A549 (cell line): ENCODE measurements at regions not wholly inside any gene's neighbourhood (a gene's known extent, or its start where the extent isn't known, plus 50 kb on each side); places are given as distances from the start of the nearest gene placed in this dataset.

Source experiments
- ATAC-seq, 2 experiments: fragments of 200-7000 bp in 1 of 2; fragments of >200 bp in 1 of 2; cut with Nextera tagmentation in 1 of 2; cut with Tn5 transposase in 1 of 2; 3 replicates each; pipeline versions ENCODE4 v1.8.0 to v1.9.1; 2018 to 2020; ENCODE audit warnings: mild to moderate bottlenecking in 1 of 2, moderate library complexity in 1 of 2
- CTCF ChIA-PET: fragments of 300-600 bp; sonication (Branson Sonifier 250); formaldehyde crosslinking; extraction: SDS; loops from one replicate; lab custom pipeline; 2021; ENCODE audit warnings: antibody characterized with exemption, inconsistent platforms; lab: Yijun Ruan, JAX
- POLR2A ChIA-PET: fragments of 350-600 bp; formaldehyde crosslinking; extraction: SDS; loops from one replicate; lab custom pipeline; 2021; ENCODE audit warnings: antibody characterized with exemption, inconsistent platforms; lab: Yijun Ruan, JAX
- DNase-seq, 2 experiments: peaks; one replicate each; pipeline versions ENCODE4 v3.0.0 to v3.0.0-alpha.2; 2011 to 2016; ENCODE audit warnings: low read depth in 1 of 2, low spot score in 1 of 2
- FAIRE-seq: peaks from 2 replicates; lab custom pipeline; 2011; peaks lifted over from hg19 to GRCh38; lab: Jason Lieb, UNC
- H3K27ac ChIP-seq, 2 experiments: fragments of >200 bp; sonication (Bioruptor Twin); formaldehyde crosslinking; 3 replicates each; pipeline ENCODE4 v1.5.1; 2016 to 2017
- H3K4me1 ChIP-seq: fragments of >200 bp; sonication (Bioruptor Twin); formaldehyde crosslinking; 3 replicates; pipeline ENCODE4 v1.6.1; 2016
- H3K4me2 ChIP-seq: fragments of >200 bp; sonication (Bioruptor Twin); formaldehyde crosslinking; 3 replicates; pipeline ENCODE4 v1.6.1; 2016
- H3K4me3 ChIP-seq: fragments of >200 bp; sonication (Bioruptor Twin); formaldehyde crosslinking; 3 replicates; pipeline ENCODE4 v1.5.1; 2016
- H3K9me3 ChIP-seq: fragments of >200 bp; sonication (Bioruptor Twin); formaldehyde crosslinking; 3 replicates; pipeline ENCODE4 v1.6.1; 2016
- CBX8 ChIP-seq: fragments of 200-600 bp; sonication (generic); IDR thresholded peaks from 2 replicates; pipeline ENCODE4 v1.6.1; 2016
- CEBPB ChIP-seq, 2 experiments: fragments of >200 bp in 1 of 2; sonication (Bioruptor Twin) in 1 of 2; formaldehyde crosslinking in 1 of 2; IDR thresholded peaks; 2 replicates each; pipeline ENCODE4 v1.6.1; 2012 to 2016
- CHD4 ChIP-seq: fragments of 200-600 bp; sonication (generic); IDR thresholded peaks from 2 replicates; pipeline ENCODE4 v1.6.1; 2016; ENCODE audit warnings: antibody characterized with exemption, mild to moderate bottlenecking, borderline replicate concordance
- FOSL2 ChIP-seq, 2 experiments: fragments of 450-650 bp in 1 of 2; fragments of >200 bp in 1 of 2; sonication (Bioruptor Twin) in 1 of 2; formaldehyde crosslinking; IDR thresholded peaks; 2 replicates each; pipeline versions ENCODE4 v1.5.0 to v1.6.1; 2016 to 2020; ENCODE audit warnings: mild to moderate bottlenecking in 1 of 2, moderate library complexity in 1 of 2
- FOXS1 ChIP-seq: fragments of 250-450 bp; sonication (Bioruptor Pico); IDR thresholded peaks from 2 replicates; pipeline ENCODE4 v1.5.0; 2020; ENCODE audit warnings: mild to moderate bottlenecking, moderate library complexity
- GATA3 ChIP-seq: IDR thresholded peaks from 2 replicates; pipeline ENCODE4 v1.6.1; 2012; ENCODE audit warnings: borderline replicate concordance
- HEYL ChIP-seq: fragments of 250-450 bp; sonication (Bioruptor Pico); IDR thresholded peaks from 2 replicates; pipeline ENCODE4 v1.8.0; 2021; ENCODE audit warnings: mild to moderate bottlenecking, moderate library complexity
- HOXA7 ChIP-seq: fragments of 250-450 bp; sonication (Bioruptor Pico); IDR thresholded peaks from 2 replicates; pipeline ENCODE4 v1.5.0; 2020; ENCODE audit warnings: mild to moderate bottlenecking, moderate library complexity
- HOXB5 ChIP-seq: fragments of 250-450 bp; sonication (Bioruptor Pico); IDR thresholded peaks from 2 replicates; pipeline ENCODE4 v1.5.0; 2020; ENCODE audit warnings: mild to moderate bottlenecking, moderate library complexity
- JUNB ChIP-seq: fragments of >200 bp; sonication (Bioruptor Twin); formaldehyde crosslinking; IDR thresholded peaks from 2 replicates; pipeline ENCODE4 v1.6.1; 2016
- KDM5A ChIP-seq: fragments of 200-600 bp; sonication (generic); IDR thresholded peaks from 2 replicates; pipeline ENCODE4 v1.6.1; 2016; ENCODE audit warnings: antibody characterized with exemption, mild to moderate bottlenecking
- MAZ ChIP-seq: fragments of 150-350 bp; IDR thresholded peaks from 2 replicates; pipeline ENCODE4 v1.6.1; 2014; ENCODE audit warnings: antibody characterized with exemption, low read depth, low read length, borderline replicate concordance
- MYC ChIP-seq: IDR thresholded peaks from 2 replicates; pipeline ENCODE4 v1.6.1; 2012; ENCODE audit warnings: mild to moderate bottlenecking, inconsistent platforms, low read length, improper control_type of control experiment, borderline replicate concordance
- ZNF302 ChIP-seq: fragments of 250-450 bp; sonication (Bioruptor Pico); IDR thresholded peaks from 2 replicates; pipeline ENCODE4 v1.9.0; 2021; ENCODE audit warnings: inconsistent platforms, mild to moderate bottlenecking, moderate library complexity
- ZSCAN20 ChIP-seq: fragments of 250-450 bp; sonication (Bioruptor Pico); IDR thresholded peaks from 2 replicates; pipeline ENCODE4 v1.8.0; 2022; ENCODE audit warnings: mild to moderate bottlenecking, moderate library complexity
- WGBS: methylation state at CpG from one replicate; pipeline ENCODE4 v1.1.6; 2017; ENCODE audit errors: missing lambda C conversion rate; 5-methylcytosine and 5-hydroxymethylcytosine counted together
- TF ChIP-seq, protein P1 (sequence below): fragments of 450-650 bp; IDR thresholded peaks from 2 replicates; pipeline ENCODE4 v1.6.1; 2014; ENCODE audit warnings: antibody characterized with exemption
- TF ChIP-seq, protein P2 (sequence below): IDR thresholded peaks from 2 replicates; pipeline ENCODE4 v1.6.1; 2012
- TF ChIP-seq, protein P3 (sequence below): fragments of 200-600 bp; sonication (generic); IDR thresholded peaks from 2 replicates; pipeline ENCODE4 v1.6.1; 2016; ENCODE audit warnings: antibody characterized with exemption, mild to moderate bottlenecking, moderate library complexity
- TF ChIP-seq, protein P4 (sequence below): fragments of 250-450 bp; sonication (Bioruptor Pico); IDR thresholded peaks from 2 replicates; pipeline ENCODE4 v1.5.0; 2020; ENCODE audit warnings: low read depth, mild to moderate bottlenecking, moderate library complexity

DNA sequence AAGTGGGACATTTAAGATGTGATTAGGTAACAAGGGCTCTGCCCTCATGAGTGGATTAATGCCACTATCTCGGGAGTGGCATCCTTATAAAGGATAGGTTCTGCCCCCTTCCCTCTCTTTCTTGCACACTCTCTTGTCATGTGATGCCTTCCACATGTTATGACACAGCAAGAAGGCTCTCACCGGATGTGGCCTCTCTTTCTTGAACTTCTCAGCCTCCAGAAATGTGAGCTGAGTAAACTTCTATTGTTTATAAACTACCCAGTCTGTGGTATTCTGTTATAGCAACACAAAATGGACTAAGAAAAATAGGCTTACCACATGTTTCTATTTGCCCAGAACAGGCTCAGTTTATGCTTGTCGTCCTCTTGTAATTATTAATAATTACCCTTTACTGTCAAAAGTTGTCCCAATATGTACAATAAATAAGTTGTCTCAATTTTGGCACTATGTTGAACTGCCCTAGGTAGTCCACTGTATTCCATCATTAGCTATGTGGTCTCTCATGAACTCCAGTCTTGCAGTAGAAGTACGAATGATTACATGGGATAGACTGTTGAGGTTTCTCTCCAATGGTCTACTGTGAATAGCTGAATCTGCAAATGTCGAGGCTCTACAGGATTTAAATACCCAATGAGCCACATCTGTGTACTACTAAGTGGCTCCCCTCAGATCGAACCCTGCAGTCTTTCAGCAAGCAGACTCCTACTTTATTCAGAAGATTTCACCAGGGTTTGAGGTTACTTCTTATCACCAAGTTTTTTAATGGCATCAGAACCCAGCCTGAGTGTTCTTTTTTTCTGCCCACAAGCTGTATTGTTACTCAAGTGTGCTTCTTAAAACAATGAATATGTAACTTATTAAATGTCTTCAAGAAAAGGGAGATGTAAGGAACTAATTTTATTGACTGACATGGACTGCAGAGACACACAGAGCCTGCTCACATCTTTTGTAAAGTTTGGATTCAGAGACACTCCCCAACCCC lies 102.0 kb upstream of the LEF1 start:
- no peak overlapping the region for H3K4me2 ChIP-seq
- H3K9me3 ChIP-seq, result no peaks in the 10 kb centered on the region
- H3K27ac ChIP-seq, result no peak overlapping the region
- 3% methylated on average over 6 of the region's 6 CpGs for WGBS
- H3K4me3 ChIP-seq, result no peak overlapping the region
- ATAC-seq (no peak), DNase-seq (no peak), FAIRE-seq (no peak)
- no peaks in the 10 kb centered on the region for H3K4me1 ChIP-seq
- ChIA-PET CTCF (no interaction called here), POLR2A (no interaction called here)
- TF ChIP-seq CBX8 (no peak), KDM5A (no peak), ZNF302 (CRISPR knock-in tag) (no peak)
- TF ChIP-seq, protein P1, sequence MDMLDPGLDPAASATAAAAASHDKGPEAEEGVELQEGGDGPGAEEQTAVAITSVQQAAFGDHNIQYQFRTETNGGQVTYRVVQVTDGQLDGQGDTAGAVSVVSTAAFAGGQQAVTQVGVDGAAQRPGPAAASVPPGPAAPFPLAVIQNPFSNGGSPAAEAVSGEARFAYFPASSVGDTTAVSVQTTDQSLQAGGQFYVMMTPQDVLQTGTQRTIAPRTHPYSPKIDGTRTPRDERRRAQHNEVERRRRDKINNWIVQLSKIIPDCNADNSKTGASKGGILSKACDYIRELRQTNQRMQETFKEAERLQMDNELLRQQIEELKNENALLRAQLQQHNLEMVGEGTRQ, result no peak

DNA sequence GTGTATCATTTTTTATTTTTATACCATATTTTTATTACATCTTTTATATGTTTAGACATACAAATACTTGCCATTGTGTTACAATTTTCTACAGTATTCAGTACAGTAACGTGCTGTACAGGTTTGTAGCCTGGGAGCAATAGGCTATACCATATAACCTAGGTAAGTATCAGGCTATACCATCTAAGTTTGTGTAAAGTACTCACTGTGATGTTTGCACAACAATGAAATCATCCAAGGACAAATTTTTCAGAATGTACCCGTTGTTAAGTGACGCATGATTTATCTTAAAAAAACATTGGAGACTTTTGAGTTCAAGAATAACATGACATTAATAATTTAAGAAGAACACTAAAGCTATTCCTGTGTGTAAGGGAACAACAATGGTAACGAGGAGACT lies 96.0 kb upstream of the LEF1 start:
- DNase-seq (no peak), ATAC-seq (no peak), FAIRE-seq (no peak)
- CTCF ChIA-PET, result no interaction called here
- TF ChIP-seq CHD4 (no peak), CBX8 (no peak), CEBPB (IDR thresholded peaks at IDR 0.05) (no peak), ZNF302 (CRISPR knock-in tag) (no peak), FOSL2 (IDR thresholded peaks at IDR 0.05) (no peak), FOSL2 (CRISPR knock-in tag; IDR thresholded peaks at IDR 0.05) (no peak), FOXS1 (CRISPR knock-in tag) (no peak), HOXA7 (CRISPR knock-in tag) (no peak)
- no peak overlapping the region for H3K4me3 ChIP-seq
- POLR2A ChIA-PET, result no interaction called here
- H3K4me2 ChIP-seq, result no peak overlapping the region
- 0% methylated on average over 4 of the region's 4 CpGs for WGBS
- H3K4me1 ChIP-seq, result no peaks in the 10 kb centered on the region
- no peak overlapping the region for H3K27ac ChIP-seq
- H3K9me3 ChIP-seq, result no peaks in the 10 kb centered on the region

DNA sequence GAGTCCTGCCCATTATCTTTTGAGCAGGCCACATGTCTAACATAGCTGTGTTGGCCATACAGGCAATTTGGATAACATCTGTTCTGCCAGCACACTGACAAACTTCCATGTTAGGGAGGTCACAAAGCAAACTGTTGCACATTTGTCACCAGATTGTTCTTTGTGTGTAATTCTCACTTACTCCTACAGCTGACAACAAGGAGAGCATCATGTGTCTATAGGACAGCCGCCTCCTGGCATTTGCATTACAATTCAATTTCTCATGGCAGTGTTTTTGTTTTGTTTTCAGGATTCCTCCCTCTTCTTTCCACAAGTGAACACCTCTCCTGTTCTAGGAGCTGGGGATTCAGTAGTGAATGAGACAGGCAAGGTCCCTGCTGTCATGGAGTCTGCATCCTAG lies 94.3 kb upstream of the LEF1 start:
- no peak overlapping the region for H3K27ac ChIP-seq
- ChIA-PET CTCF (no interaction called here), POLR2A (no interaction called here)
- DNase-seq (no peak), FAIRE-seq (no peak), ATAC-seq (no peak)
- no peak overlapping the region for H3K4me2 ChIP-seq
- WGBS, result 6% methylated on average over 1 of the region's 1 CpG
- H3K4me3 ChIP-seq, result no peak overlapping the region
- H3K9me3 ChIP-seq, result no peaks in the 10 kb centered on the region
- no peaks in the 10 kb centered on the region for H3K4me1 ChIP-seq
- TF ChIP-seq MAZ (no peak), MYC (no peak), JUNB (no peak), GATA3 (no peak), HEYL (CRISPR knock-in tag) (no peak), CBX8 (no peak), HOXB5 (no peak), ZSCAN20 (CRISPR knock-in tag) (no peak)
- TF ChIP-seq, protein P1, result no peak
- TF ChIP-seq, protein P2, sequence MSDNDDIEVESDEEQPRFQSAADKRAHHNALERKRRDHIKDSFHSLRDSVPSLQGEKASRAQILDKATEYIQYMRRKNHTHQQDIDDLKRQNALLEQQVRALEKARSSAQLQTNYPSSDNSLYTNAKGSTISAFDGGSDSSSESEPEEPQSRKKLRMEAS, result no peak
- TF ChIP-seq, protein P3, sequence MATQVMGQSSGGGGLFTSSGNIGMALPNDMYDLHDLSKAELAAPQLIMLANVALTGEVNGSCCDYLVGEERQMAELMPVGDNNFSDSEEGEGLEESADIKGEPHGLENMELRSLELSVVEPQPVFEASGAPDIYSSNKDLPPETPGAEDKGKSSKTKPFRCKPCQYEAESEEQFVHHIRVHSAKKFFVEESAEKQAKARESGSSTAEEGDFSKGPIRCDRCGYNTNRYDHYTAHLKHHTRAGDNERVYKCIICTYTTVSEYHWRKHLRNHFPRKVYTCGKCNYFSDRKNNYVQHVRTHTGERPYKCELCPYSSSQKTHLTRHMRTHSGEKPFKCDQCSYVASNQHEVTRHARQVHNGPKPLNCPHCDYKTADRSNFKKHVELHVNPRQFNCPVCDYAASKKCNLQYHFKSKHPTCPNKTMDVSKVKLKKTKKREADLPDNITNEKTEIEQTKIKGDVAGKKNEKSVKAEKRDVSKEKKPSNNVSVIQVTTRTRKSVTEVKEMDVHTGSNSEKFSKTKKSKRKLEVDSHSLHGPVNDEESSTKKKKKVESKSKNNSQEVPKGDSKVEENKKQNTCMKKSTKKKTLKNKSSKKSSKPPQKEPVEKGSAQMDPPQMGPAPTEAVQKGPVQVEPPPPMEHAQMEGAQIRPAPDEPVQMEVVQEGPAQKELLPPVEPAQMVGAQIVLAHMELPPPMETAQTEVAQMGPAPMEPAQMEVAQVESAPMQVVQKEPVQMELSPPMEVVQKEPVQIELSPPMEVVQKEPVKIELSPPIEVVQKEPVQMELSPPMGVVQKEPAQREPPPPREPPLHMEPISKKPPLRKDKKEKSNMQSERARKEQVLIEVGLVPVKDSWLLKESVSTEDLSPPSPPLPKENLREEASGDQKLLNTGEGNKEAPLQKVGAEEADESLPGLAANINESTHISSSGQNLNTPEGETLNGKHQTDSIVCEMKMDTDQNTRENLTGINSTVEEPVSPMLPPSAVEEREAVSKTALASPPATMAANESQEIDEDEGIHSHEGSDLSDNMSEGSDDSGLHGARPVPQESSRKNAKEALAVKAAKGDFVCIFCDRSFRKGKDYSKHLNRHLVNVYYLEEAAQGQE, result no peak
- TF ChIP-seq, protein P4, sequence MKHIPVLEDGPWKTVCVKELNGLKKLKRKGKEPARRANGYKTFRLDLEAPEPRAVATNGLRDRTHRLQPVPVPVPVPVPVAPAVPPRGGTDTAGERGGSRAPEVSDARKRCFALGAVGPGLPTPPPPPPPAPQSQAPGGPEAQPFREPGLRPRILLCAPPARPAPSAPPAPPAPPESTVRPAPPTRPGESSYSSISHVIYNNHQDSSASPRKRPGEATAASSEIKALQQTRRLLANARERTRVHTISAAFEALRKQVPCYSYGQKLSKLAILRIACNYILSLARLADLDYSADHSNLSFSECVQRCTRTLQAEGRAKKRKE, result no peak
- TF ChIP-seq, all 56 proteins: peak for 0
